HEK293 (cell line): ENCODE measurements at regions not wholly inside any gene's neighbourhood (a gene's known extent, or its start where the extent isn't known, plus 50 kb on each side); places are given as distances from the start of the nearest gene placed in this dataset.

ENCODE experiments used
- ATF2 ChIP-seq: fragments of 450-650 bp; formaldehyde crosslinking; IDR thresholded peaks from 2 replicates; pipeline ENCODE4 v1.5.1; 2016; ENCODE audit warnings: missing biosample characterization, missing genetic modification characterization, low read depth
- CTCF ChIP-seq: fragments of 450-650 bp; formaldehyde crosslinking; IDR thresholded peaks from 2 replicates; pipeline ENCODE4 v1.5.1; 2016; ENCODE audit warnings: missing biosample characterization, missing genetic modification characterization
- REST ChIP-seq: fragments of 450-650 bp; formaldehyde crosslinking; IDR thresholded peaks from 2 replicates; pipeline ENCODE4 v1.5.1; 2016; ENCODE audit warnings: missing biosample characterization, missing genetic modification characterization
- ZBTB8A ChIP-seq: fragments of 450-650 bp; formaldehyde crosslinking; IDR thresholded peaks from 2 replicates; pipeline ENCODE4 v1.5.1; 2016; ENCODE audit warnings: missing biosample characterization, missing genetic modification characterization
- ZNF239 ChIP-seq: fragments of 450-650 bp; formaldehyde crosslinking; IDR thresholded peaks from 2 replicates; pipeline ENCODE4 v1.5.1; 2016; ENCODE audit warnings: missing biosample characterization, missing genetic modification characterization
- ZNF248 ChIP-seq: fragments of 450-650 bp; formaldehyde crosslinking; IDR thresholded peaks from 2 replicates; pipeline ENCODE4 v1.5.1; 2017; ENCODE audit warnings: missing biosample characterization, missing genetic modification characterization
- ZNF501 ChIP-seq: fragments of 450-650 bp; formaldehyde crosslinking; IDR thresholded peaks from 2 replicates; pipeline ENCODE4 v1.5.1; 2016; ENCODE audit warnings: missing biosample characterization, missing genetic modification characterization
- ZNF549 ChIP-seq: fragments of 450-650 bp; IDR thresholded peaks from 2 replicates; pipeline ENCODE4 v1.5.1; 2018; ENCODE audit warnings: missing biosample characterization, missing genetic modification characterization, mild to moderate bottlenecking, inconsistent platforms, moderate library complexity
- ZNF596 ChIP-seq: fragments of 450-650 bp; IDR thresholded peaks from 2 replicates; pipeline ENCODE4 v1.5.0; 2018; ENCODE audit warnings: missing biosample characterization, mild to moderate bottlenecking, missing genetic modification characterization, moderate library complexity
- ZNF639 ChIP-seq: fragments of 450-650 bp; formaldehyde crosslinking; IDR thresholded peaks from 2 replicates; pipeline ENCODE4 v1.5.1; 2016; ENCODE audit warnings: missing biosample characterization, missing genetic modification characterization
- ZNF791 ChIP-seq: fragments of 450-650 bp; formaldehyde crosslinking; IDR thresholded peaks from 2 replicates; pipeline ENCODE4 v1.5.1; 2016; ENCODE audit warnings: missing biosample characterization, missing genetic modification characterization

GRCh38 chr2:217096474-217097225, 236.8 kb upstream of the TNP1 start:
- TF ChIP-seq ATF2 (tag by site-specific recombination) (no peak), ZNF501 (tag by site-specific recombination) (no peak), ZNF549 (no peak), CTCF (tag by site-specific recombination) (no peak), ZNF239 (no peak), ZNF791 (tag by site-specific recombination) (no peak), ZBTB8A (no peak), ZNF248 (tag by site-specific recombination) (no peak), REST (no peak), ZNF596 (tag by site-specific recombination) (no peak), ZNF639 (tag by site-specific recombination) (no peak)
